Occipital lobe (tissue), 1 donor: ENCODE measurements at regions not wholly inside any gene's neighbourhood (a gene's known extent, or its start where the extent isn't known, plus 50 kb on each side); places are given as distances from the start of the nearest gene placed in this dataset.

Source experiments
- DNase-seq: peaks from one replicate; lab custom pipeline; 2025; lab: John Stamatoyannopoulos, UW

DNA sequence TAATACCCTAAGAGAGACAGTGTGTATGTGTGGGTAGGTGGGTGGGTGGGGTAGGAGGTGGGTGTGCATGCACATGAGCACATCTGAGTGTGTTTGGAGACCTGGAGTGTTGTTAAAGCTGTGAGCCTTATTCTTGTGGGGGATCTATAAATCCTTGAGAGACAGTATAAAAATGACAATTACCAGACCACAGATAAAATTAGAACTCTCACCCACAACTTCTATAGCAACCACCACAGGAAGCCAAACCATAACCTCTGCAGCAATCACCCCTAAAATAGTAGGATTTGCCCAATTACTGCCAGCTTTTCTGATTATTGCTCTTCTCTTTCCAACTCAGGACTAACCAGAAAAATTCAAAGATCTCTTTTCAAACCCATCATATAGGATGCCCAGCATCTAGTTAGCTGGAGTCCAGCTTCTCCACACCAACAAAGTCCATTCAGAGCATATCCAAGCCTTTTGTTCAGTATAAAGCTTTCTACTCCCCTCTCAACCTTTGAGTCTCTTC lies 93.4 kb upstream of the SLITRK1 start:
- DNase-seq: no peak

DNA sequence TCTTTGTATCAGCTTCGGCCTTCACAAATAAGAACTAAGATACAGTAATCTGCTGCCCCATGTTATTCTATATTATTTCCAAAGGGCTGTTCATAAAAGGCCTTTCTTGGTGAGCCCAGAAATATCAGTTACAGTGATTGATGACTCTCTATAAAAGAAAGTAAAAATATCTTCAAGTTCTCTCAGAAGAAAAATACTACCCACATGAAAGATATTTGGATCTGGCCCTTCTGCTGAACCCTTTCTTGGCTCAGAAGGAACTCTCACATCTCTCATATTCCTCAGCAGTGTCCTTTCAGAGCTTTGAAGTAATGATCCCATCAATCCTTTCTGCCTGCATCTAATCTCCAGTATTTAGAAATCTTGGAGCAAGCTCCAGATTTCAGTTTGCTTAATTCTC lies 76.3 kb upstream of the SLITRK1 start:
- DNase-seq: no peak

DNA sequence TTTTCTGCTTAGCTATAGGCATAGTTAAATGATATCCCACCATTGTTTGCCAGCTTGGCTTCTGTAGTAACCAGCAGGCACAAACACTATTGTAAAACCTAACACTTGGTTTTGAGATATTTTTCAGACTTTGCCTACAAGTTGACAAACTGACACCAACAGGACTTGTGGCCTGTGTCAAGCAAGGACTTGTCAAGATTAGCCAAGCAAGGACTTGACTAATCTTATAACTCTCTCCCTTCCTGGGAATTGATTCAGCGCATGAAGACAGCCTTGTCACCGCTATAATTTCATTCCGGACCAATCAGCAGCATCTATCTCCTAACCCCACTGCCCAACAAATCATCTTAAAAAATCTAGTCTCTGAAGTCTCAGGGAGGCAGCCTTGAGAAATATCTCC lies 72.7 kb upstream of the SLITRK1 start:
- no peak for DNase-seq

DNA sequence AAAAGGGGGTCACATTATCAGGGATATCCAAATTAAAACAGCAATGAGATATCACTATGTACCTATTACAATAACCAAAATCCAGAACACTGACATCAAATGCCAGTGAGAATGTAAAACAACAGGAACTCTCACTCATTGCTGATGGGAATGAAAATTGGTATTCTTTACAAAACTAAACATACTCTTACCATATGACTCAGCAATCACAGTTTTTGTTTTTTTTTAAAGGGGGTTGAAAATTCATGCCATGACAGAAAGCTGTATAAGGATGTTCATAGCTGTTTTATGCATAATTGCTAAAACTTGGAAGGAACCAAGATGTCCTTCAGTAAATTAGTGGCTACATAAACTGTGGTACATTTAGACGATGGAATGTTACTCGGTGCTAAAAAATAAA lies 71.6 kb upstream of the SLITRK1 start:
- DNase-seq: no peak

DNA sequence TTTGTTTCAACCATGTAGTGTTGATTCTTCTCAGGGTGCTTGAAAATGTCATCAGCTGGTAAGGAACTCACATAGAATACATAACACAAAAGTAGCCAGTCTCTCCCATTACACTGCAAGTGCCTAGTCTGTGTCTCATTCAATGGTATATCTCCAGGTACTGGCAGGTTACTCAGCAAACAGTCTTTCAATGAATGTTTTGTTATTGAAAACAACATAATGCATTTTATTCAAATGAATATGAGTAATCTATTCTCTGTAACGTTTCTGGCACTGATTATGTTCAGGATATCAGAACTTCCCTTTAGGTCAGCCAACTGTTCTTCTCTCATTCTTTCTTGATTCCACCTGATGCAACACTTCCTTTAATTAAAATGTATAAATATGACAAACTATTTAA lies 68.0 kb upstream of the SLITRK1 start:
- DNase-seq: no peak

DNA sequence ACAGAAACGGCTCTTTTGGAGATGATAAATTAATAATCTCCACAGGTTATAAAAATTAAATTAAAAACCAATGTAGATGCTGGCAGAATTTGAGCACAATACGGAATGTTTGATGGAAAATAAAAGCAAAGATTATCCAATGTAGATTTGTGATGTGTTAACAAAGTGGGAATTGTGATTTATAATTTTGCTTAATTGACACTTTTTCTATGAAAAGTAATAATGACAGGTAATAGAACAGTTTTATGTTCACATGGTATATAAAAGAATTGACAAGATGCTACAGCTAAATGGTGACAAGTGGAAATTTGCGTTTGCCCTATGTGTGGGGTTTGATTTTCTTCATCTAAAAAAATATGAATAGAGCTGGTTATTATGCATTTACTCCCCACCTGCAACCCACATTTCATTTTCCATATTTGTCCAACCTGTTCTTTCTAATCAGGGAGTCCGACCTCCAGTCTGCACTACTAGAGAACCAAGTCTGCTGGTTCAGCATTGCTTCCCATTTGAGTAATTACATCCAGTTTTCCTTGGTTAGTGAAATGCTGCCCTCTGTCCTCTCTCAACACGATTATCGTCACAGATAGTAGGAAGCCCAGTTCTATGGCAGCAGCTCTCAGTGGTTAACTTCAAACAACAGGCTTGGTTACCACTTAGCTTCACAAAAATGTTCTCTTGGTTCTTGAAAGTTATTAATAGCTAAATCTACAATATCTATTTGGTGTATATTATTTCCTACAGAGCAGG lies 61.4 kb upstream of the SLITRK1 start:
- no peak for DNase-seq

DNA sequence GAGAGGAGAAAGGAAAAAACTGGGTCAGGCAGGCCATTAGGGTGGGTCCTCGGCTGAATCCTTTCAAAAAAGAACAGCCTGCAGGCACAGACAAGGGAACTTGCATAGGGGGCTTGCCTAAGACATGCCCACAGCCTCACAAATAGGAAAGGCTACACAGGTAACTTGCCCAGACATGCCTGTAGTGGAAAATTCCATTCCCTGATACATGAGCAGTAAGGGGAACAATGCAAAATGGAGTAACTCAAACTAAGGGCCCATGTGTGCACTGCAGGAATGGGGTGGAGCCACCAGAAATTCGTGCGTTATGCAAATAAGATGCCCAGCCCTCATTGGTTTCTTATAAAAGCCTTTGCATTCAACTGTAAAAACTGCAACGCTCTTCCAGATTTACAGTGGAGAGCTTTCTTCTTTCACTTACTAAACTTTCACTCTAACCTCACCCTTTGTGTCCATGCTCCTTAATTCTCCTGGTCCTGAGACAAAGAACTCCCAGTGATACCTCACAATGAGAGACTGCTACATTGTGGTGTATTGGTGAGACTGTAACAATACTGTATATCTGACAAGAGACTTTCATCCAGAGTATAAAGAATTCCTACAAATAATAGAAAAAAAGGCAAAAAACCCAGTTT lies 59.5 kb upstream of the SLITRK1 start:
- no peak for DNase-seq

DNA sequence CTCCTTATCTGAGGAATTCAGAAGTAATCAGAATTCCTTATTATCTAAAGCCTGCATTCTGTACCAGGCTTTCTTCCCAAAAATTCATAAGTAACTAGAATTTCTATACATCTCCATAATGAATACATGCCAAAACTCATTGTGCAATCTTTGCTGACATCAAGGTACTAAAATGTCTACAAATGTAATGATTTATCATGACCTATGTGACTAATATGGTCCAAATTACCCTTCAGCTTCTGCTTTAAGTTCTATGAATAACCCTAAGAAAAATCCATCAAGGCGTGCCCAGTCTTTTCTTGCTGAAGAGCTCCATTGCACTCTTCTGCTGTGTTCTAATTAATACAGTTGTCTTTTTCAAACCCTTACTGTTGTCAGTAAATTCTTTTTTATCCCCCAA lies 58.5 kb upstream of the SLITRK1 start:
- DNase-seq: no peak

DNA sequence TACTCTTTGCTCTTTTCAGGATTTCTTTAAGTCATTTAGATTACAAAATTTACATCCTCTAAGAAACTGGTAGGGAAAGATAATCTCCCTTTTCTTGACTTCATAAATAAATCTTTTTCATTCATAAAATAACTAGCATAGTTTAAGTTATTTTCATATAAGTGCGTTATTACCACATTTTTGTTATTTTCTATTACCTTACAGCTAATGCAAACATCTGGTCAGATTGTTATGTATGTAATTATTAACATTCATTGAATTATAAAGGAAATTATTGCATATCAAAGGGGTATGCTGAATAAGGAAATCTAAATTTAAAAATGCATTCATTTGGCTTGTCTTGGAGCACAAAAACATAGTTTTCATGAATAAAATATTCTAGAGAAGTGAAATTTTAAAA lies 55.3 kb upstream of the SLITRK1 start:
- DNase-seq: no peak

DNA sequence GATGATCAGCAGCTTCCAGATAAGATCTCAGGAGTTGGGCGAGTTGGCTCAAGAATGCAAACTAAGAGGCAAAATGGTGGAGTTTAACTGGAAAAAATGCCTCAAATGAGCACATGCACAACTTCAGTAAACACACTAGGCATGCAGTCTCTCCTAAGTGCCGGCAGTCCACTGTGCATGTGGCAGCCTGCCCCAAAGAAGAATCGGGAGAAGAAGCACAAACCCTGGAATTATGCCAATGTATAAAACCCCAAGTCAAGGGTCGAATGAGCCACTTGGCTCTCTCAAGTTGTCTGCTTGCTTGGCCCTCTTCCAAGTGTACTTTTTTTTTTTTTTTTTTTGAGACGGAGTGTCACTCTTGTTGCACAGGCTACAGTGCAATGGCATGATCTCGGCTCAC lies 53.3 kb upstream of the SLITRK1 start:
- no peak for DNase-seq
